ENCODE measurements at regions not wholly inside any gene's neighbourhood (a gene's known extent, or its start where the extent isn't known, plus 50 kb on each side); places are given as distances from the start of the nearest gene placed in this dataset.
A peak's percentile ranks its signal among the peaks of the same experiment; 100 is the strongest.

DNA sequence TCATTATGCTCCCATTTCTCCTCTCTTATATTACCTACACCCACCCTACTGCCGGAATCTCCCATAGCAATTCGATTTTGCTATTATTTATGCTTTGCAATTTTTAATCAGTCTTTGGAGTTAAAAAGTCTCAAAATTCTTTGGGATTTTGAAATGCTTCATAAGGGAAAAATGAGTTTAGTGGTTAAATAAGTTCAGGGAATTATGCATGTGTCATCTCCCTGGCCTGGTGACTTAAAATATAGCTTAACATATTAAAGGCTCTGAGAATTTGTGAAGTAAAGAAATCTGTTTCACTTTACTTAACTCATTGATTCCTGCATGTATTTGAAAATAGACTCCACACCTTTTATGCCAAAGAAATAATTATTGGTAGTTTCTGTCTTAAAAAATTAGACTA lies 185.1 kb upstream of the DIPK2B start:
- Mint-ChIP-seq H3K4me1 (no peaks in the 10 kb centered on the region), H3K27me3 (no peaks in the 10 kb centered on the region), H3K27ac (no peak overlapping the region), H3K9me3 (peaks cover 3% of the 10 kb centered on the region), H3K4me3 (no peak overlapping the region), H3K36me3 (no peaks in the 10 kb centered on the region)
- CTCF ChIA-PET = no interaction called here
- DNase-seq = no peak

DNA sequence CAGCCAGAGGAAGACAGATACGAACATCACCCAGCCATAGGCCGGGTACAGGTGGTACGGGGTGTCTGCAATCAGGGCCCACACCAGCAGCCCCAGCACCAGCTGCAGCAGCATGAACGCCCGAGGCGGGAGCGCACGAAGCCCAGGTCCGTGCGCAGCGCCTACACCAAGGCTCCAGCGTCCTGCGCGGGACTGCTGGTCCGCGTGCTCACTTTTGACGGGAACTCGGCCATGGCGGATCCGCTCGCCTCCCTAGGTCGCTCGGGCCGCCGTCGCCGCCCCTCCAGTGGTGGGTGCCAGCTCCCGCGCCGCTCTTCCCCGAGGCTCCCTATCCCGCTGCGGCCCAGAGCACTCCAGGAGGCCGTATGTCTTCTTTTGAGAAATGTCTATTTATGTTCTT lies 181.2 kb upstream of the DIPK2B start:
- no peaks in the 10 kb centered on the region for H3K4me1 Mint-ChIP-seq
- no peaks in the 10 kb centered on the region for H3K36me3 Mint-ChIP-seq
- H3K9me3 Mint-ChIP-seq = peaks cover 3% of the 10 kb centered on the region
- H3K4me3 Mint-ChIP-seq = no peak overlapping the region
- no peak overlapping the region for H3K27ac Mint-ChIP-seq
- CTCF ChIA-PET = no interaction called here
- no peaks in the 10 kb centered on the region for H3K27me3 Mint-ChIP-seq
- DNase-seq = no peak

GRCh38 chrX:45381366-45381765 lies 180.7 kb upstream of the DIPK2B start:
- Mint-ChIP-seq H3K4me1 (no peaks in the 10 kb centered on the region), H3K4me3 (no peak overlapping the region), H3K27ac (no peak overlapping the region), H3K27me3 (no peaks in the 10 kb centered on the region), H3K9me3 (peaks cover 3% of the 10 kb centered on the region), H3K36me3 (no peaks in the 10 kb centered on the region)
- no peak for DNase-seq
- CTCF ChIA-PET = no interaction called here

- H3K4me1 Mint-ChIP-seq = no peaks in the 10 kb centered on the region
- H3K4me3 Mint-ChIP-seq = no peak overlapping the region
- CTCF ChIA-PET = no interaction called here
- no peaks in the 10 kb centered on the region for H3K36me3 Mint-ChIP-seq
- no peaks in the 10 kb centered on the region for H3K27me3 Mint-ChIP-seq
- no peak overlapping the region for H3K27ac Mint-ChIP-seq
- no peak for DNase-seq
- peaks cover 3% of the 10 kb centered on the region for H3K9me3 Mint-ChIP-seq
Observed at GRCh38 chrX:45379236-45379635, 178.6 kb upstream of the DIPK2B start.

- peaks cover 11% of the 10 kb centered on the region for H3K9me3 Mint-ChIP-seq
- H3K4me3 Mint-ChIP-seq = no peak overlapping the region
- no peaks in the 10 kb centered on the region for H3K27me3 Mint-ChIP-seq
- DNase-seq = no peak
- H3K4me1 Mint-ChIP-seq = no peaks in the 10 kb centered on the region
- no peaks in the 10 kb centered on the region for H3K36me3 Mint-ChIP-seq
- H3K27ac Mint-ChIP-seq = no peak overlapping the region
- CTCF ChIA-PET = no interaction called here
Observed at GRCh38 chrX:45372151-45372550, 171.5 kb upstream of the DIPK2B start.

- CTCF ChIA-PET = no interaction called here
- Mint-ChIP-seq H3K27ac (no peak overlapping the region), H3K9me3 (peaks cover 9% of the 10 kb centered on the region), H3K27me3 (no peaks in the 10 kb centered on the region), H3K4me3 (no peak overlapping the region), H3K36me3 (no peaks in the 10 kb centered on the region), H3K4me1 (no peaks in the 10 kb centered on the region)
- DNase-seq = no peak
Observed at GRCh38 chrX:45368705-45369104, 168.0 kb upstream of the DIPK2B start.

GRCh38 chrX:45363596-45363995 lies 162.9 kb upstream of the DIPK2B start:
- Mint-ChIP-seq H3K4me1 (no peaks in the 10 kb centered on the region), H3K4me3 (no peak overlapping the region), H3K27ac (no peak overlapping the region), H3K9me3 (peaks cover 8% of the 10 kb centered on the region), H3K36me3 (no peaks in the 10 kb centered on the region), H3K27me3 (no peaks in the 10 kb centered on the region)
- no peak for DNase-seq
- CTCF ChIA-PET = no interaction called here

- H3K27ac Mint-ChIP-seq = no peak overlapping the region
- no peaks in the 10 kb centered on the region for H3K36me3 Mint-ChIP-seq
- no peaks in the 10 kb centered on the region for H3K9me3 Mint-ChIP-seq
Observed at GRCh38 chrX:45360571-45360970, 159.9 kb upstream of the DIPK2B start.

DNA sequence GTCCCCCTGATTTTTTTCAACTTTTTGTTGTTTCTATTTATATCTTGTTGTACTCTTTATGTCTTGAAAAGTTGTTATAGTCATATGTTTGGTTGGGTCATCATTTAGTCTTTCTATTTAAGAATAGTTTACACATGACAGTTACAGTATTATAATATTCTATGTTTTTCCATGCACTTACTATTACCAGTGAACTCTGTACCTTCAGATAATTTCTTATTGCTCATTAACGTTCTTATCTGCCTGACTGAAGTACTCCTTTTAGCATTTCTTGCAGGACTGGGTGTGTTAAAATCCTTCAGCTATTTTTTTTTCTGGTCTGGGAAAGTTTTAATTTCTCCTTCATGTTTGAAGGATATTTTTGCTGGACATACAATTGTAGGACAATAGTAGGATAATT lies 157.7 kb upstream of the DIPK2B start:
- Mint-ChIP-seq H3K27me3 (no peaks in the 10 kb centered on the region), H3K27ac (no peak overlapping the region), H3K4me1 (no peaks in the 10 kb centered on the region), H3K4me3 (no peak overlapping the region), H3K9me3 (no peaks in the 10 kb centered on the region), H3K36me3 (no peaks in the 10 kb centered on the region)
- CTCF ChIA-PET = no interaction called here
- DNase-seq = no peak

More at GRCh38 chrX:45360571-45360970, 159.9 kb upstream of the DIPK2B start:
- CTCF ChIA-PET = no interaction called here
- no peaks in the 10 kb centered on the region for H3K4me1 Mint-ChIP-seq
- DNase-seq = no peak
- no peak overlapping the region for H3K4me3 Mint-ChIP-seq
- H3K27me3 Mint-ChIP-seq = no peaks in the 10 kb centered on the region

- H3K4me1 Mint-ChIP-seq = no peaks in the 10 kb centered on the region
- no peak for DNase-seq
- CTCF ChIA-PET = no interaction called here
- H3K27ac Mint-ChIP-seq = peak overlapping the region; percentile 19
- H3K36me3 Mint-ChIP-seq = no peaks in the 10 kb centered on the region
- H3K9me3 Mint-ChIP-seq = peaks cover 4% of the 10 kb centered on the region
- no peak overlapping the region for H3K4me3 Mint-ChIP-seq
- H3K27me3 Mint-ChIP-seq = no peaks in the 10 kb centered on the region
Observed at GRCh38 chrX:45353456-45353855, 152.8 kb upstream of the DIPK2B start.

DNA sequence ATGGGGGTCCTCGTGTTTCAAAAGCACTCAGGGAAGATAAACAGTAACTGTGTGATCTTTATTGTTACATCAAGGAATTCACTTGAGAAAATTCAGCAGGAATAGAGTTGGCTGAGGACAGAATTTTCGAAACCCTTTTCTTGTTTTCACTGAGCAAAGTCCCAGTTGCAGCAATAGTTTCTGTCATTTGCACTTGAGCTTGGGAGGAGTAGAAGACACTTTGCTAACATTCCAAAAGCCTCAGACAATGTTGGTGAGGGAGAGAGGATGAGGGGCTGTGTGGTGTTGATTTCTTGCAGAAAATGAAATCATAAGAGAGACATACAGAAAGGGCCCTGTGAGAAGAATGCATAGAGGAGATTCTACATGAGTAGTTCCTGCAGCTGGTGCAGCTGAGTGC lies 151.9 kb upstream of the DIPK2B start:
- CTCF ChIA-PET = no interaction called here
- Mint-ChIP-seq H3K4me1 (no peaks in the 10 kb centered on the region), H3K27ac (no peak overlapping the region), H3K27me3 (no peaks in the 10 kb centered on the region), H3K36me3 (no peaks in the 10 kb centered on the region), H3K4me3 (no peak overlapping the region), H3K9me3 (peaks cover 4% of the 10 kb centered on the region)
- DNase-seq = no peak

- H3K36me3 Mint-ChIP-seq = no peaks in the 10 kb centered on the region
- H3K4me3 Mint-ChIP-seq = no peak overlapping the region
- DNase-seq = no peak
- CTCF ChIA-PET = no interaction called here
- peaks cover 4% of the 10 kb centered on the region for H3K9me3 Mint-ChIP-seq
- H3K27ac Mint-ChIP-seq = no peak overlapping the region
- H3K4me1 Mint-ChIP-seq = no peaks in the 10 kb centered on the region
- H3K27me3 Mint-ChIP-seq = no peaks in the 10 kb centered on the region
Observed at GRCh38 chrX:45351478-45351877, 150.8 kb upstream of the DIPK2B start.

GRCh38 chrX:45348296-45348695 lies 147.6 kb upstream of the DIPK2B start:
- no peaks in the 10 kb centered on the region for H3K36me3 Mint-ChIP-seq
- no peaks in the 10 kb centered on the region for H3K27me3 Mint-ChIP-seq
- CTCF ChIA-PET = no interaction called here
- H3K9me3 Mint-ChIP-seq = peaks cover 4% of the 10 kb centered on the region
- H3K4me3 Mint-ChIP-seq = no peak overlapping the region
- no peak overlapping the region for H3K27ac Mint-ChIP-seq
- no peaks in the 10 kb centered on the region for H3K4me1 Mint-ChIP-seq
- DNase-seq = no peak

- DNase-seq = no peak
- peaks cover 4% of the 10 kb centered on the region for H3K9me3 Mint-ChIP-seq
- CTCF ChIA-PET = no interaction called here
- H3K27ac Mint-ChIP-seq = no peak overlapping the region
- no peaks in the 10 kb centered on the region for H3K4me1 Mint-ChIP-seq
- H3K4me3 Mint-ChIP-seq = no peak overlapping the region
- no peaks in the 10 kb centered on the region for H3K27me3 Mint-ChIP-seq
- H3K36me3 Mint-ChIP-seq = no peaks in the 10 kb centered on the region
Observed at GRCh38 chrX:45347877-45348276, 147.2 kb upstream of the DIPK2B start.

- Mint-ChIP-seq H3K36me3 (no peaks in the 10 kb centered on the region), H3K4me3 (no peak overlapping the region), H3K4me1 (no peaks in the 10 kb centered on the region), H3K9me3 (no peaks in the 10 kb centered on the region), H3K27me3 (no peaks in the 10 kb centered on the region), H3K27ac (no peak overlapping the region)
- CTCF ChIA-PET = no interaction called here
- no peak for DNase-seq
Observed at GRCh38 chrX:45344594-45344993, 143.9 kb upstream of the DIPK2B start.

DNA sequence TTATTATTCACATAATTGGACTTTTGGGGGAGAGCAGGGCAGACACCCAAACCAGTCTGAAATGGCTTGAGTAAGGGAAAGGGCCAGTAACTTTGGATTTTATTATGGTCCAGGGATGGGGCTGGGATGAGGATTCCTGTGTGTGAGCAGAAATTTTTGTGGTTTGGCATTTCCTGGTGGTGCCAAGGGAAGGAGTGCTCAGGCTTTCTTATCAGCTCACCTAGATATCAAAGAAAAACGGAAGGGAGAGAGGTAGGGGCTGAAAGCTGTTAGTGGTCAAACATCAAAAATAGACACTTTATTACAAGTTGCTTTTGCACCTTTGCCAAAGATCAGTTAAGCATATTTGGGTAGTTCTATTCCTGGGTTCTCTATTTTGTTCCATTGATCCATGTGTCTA lies 128.5 kb upstream of the DIPK2B start:
- DNase-seq = no peak

More for the DNA sequence above, 128.5 kb upstream of the DIPK2B start:
- H3K36me3 Mint-ChIP-seq = no peaks in the 10 kb centered on the region
- no peak overlapping the region for H3K27ac Mint-ChIP-seq
- H3K27me3 Mint-ChIP-seq = peaks cover 4% of the 10 kb centered on the region
- H3K4me3 Mint-ChIP-seq = no peak overlapping the region
- no peaks in the 10 kb centered on the region for H3K9me3 Mint-ChIP-seq
- no peaks in the 10 kb centered on the region for H3K4me1 Mint-ChIP-seq
- CTCF ChIA-PET = no interaction called here

Data from activated naive CD4-positive, alpha-beta T cell treated with anti-CD3 and anti-CD28 coated beads, Interleukin-2, amount 10 ng/mL, durations not matched to agents 7 days and 5 days (primary cell).